GM20431 (cell line): ENCODE measurements at regions not wholly inside any gene's neighbourhood (a gene's known extent, or its start where the extent isn't known, plus 50 kb on each side); places are given as distances from the start of the nearest gene placed in this dataset.

Experiments
- in situ Hi-C: fragments of 300-500 bp; cut with MseI, MboI; formaldehyde crosslinking; loops from one replicate; pipeline ENCODE4 v1.15.0; 2020; ENCODE audit warnings: low sequenced_read_pairs; ENCODE audit not compliant: unreplicated experiment

- in situ Hi-C loops = no loop called here
These were observed 164.1 kb upstream of the PELI2 start for GRCh38 chr14:55954108-55954507.

GRCh38 chr14:55955175-55955574 is 163.0 kb upstream of the PELI2 start:
- in situ Hi-C loops = no loop called here

GRCh38 chr14:55957950-55958349 is 160.3 kb upstream of the PELI2 start:
- in situ Hi-C loops = no loop called here

GRCh38 chr14:55963295-55963694 is 154.9 kb upstream of the PELI2 start:
- in situ Hi-C loops = no loop called here

- in situ Hi-C loops = no loop called here
These were observed 154.1 kb upstream of the PELI2 start for GRCh38 chr14:55964091-55964490.

- in situ Hi-C loops = no loop called here
These were observed 153.4 kb upstream of the PELI2 start for GRCh38 chr14:55964821-55965220.

GRCh38 chr14:55965851-55966250 is 152.4 kb upstream of the PELI2 start:
- in situ Hi-C loops = no loop called here

- in situ Hi-C loops = no loop called here
These were observed 149.5 kb upstream of the PELI2 start for GRCh38 chr14:55968741-55969140.

- in situ Hi-C loops = no loop called here
These were observed 144.9 kb upstream of the PELI2 start for GRCh38 chr14:55973285-55973800.

- in situ Hi-C loops = no loop called here
These were observed 144.1 kb upstream of the PELI2 start for GRCh38 chr14:55973911-55974630.

GRCh38 chr14:55975281-55975910 is 142.8 kb upstream of the PELI2 start:
- in situ Hi-C loops = no loop called here

- in situ Hi-C loops = no loop called here
These were observed 142.0 kb upstream of the PELI2 start for GRCh38 chr14:55976219-55976618.

GRCh38 chr14:55976655-55977054 is 141.6 kb upstream of the PELI2 start:
- in situ Hi-C loops = no loop called here

- in situ Hi-C loops = no loop called here
These were observed 140.6 kb upstream of the PELI2 start for GRCh38 chr14:55977392-55978150.

- in situ Hi-C loops = no loop called here
These were observed 139.1 kb upstream of the PELI2 start for GRCh38 chr14:55979096-55979495.

GRCh38 chr14:55979781-55980180 is 138.4 kb upstream of the PELI2 start:
- in situ Hi-C loops = no loop called here

- in situ Hi-C loops = no loop called here
These were observed 137.2 kb upstream of the PELI2 start for GRCh38 chr14:55980970-55981369.

- in situ Hi-C loops = no loop called here
These were observed 132.1 kb upstream of the PELI2 start for GRCh38 chr14:55986069-55986468.

GRCh38 chr14:56000846-56001245 is 117.4 kb upstream of the PELI2 start:
- in situ Hi-C loops = no loop called here

- in situ Hi-C loops = no loop called here
These were observed 115.9 kb upstream of the PELI2 start for GRCh38 chr14:56002342-56002741.
